T-helper 1 cell (primary cell): ENCODE measurements at regions not wholly inside any gene's neighbourhood (a gene's known extent, or its start where the extent isn't known, plus 50 kb on each side); places are given as distances from the start of the nearest gene placed in this dataset.

Experiments
- DNase-seq, 5 donors: peaks; one replicate each; pipeline ENCODE4 v3.0.0-alpha.2; 2012 to 2020

GRCh38 chr1:217029281-217030157, 306.3 kb upstream of the ESRRG start:
- no peak for DNase-seq

- no peak for DNase-seq
These were observed 304.3 kb upstream of the ESRRG start for GRCh38 chr1:217027403-217028080.

DNA sequence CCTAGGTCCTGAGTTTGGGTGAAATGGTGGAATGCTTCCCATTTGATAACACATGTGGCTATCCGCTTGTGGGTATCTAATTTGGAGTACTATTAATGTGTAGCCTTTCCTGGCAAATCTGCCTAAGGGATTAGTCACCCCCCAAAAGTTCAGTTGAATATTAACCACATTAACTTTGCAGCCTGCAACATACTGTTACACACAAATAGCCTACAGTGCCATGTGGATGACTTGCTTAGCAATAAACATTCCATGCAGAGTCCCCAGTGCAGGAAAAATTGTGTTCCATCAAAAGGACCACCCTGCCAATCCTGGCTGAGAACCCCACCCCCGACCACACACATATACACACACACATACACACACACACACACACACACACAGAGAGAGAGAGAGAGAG, 303.3 kb upstream of the ESRRG start:
- DNase-seq: no peak

- no peak for DNase-seq
These were observed 302.2 kb upstream of the ESRRG start for GRCh38 chr1:217025381-217025780.

GRCh38 chr1:217024911-217025310, 301.7 kb upstream of the ESRRG start:
- DNase-seq: no peak

- DNase-seq: no peak
These were observed 298.7 kb upstream of the ESRRG start for GRCh38 chr1:217021956-217022355.

GRCh38 chr1:217021400-217021799, 298.2 kb upstream of the ESRRG start:
- DNase-seq: no peak

DNA sequence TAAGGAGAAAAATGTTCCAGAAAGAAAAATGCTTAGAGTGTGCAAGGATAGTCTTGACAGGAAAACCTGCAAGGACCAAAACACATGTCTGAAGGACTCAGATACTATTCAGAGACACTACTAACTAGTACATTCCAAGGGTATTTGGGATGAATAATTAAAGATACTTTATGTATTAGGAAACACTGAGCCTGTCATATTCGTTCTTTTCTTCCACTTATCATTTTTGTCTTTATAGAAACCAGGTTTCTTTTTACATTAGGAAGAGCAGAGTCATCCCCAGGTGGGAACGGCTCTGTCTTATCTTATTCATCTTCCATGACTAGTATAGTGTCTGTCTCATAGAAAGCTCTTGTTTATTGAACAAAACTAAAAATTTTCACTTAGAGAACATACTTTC, 296.2 kb upstream of the ESRRG start:
- no peak for DNase-seq

- DNase-seq: no peak
These were observed 295.4 kb upstream of the ESRRG start for GRCh38 chr1:217018648-217019047.

DNA sequence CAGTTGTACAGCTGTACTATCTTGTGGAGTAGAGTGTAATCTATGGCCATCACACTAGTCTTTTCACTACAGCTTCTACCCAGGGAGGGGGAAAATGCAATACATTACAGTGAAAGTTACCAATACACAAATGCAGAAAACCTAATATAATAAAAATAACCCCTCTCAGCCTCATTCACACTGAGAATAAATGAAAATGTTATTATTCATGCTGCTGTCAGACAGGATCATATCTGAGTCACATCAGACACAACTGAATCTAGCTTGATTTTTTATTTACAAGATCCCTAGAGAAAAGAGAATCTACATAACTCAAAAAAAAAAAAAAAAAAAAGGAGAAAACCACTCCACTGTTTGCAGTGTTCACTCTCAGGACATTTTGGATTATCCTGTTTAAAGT, 293.9 kb upstream of the ESRRG start:
- no peak for DNase-seq

DNA sequence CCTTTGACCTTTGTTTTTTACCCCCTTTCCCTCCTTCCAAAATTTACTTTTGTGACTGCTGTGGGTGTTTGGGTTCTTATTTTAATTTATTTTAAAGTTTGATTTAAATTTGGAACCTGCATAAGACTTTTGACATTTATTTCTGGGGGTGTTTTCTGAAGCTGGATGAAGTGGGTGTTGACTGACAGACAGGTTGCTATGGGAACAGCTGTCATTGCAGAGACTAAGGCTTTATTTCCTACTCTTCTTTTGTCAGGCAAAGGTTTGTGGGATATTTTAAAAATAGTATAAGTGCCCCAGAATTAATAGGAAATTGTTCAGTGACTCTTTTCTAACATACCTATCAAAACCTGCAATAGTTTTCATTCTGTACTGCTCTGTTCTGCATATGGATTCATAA, 290.8 kb upstream of the ESRRG start:
- no peak for DNase-seq

GRCh38 chr1:217012659-217013058, 289.4 kb upstream of the ESRRG start:
- DNase-seq: no peak

- DNase-seq: no peak
These were observed 287.9 kb upstream of the ESRRG start for GRCh38 chr1:217011097-217011496.

GRCh38 chr1:217010253-217010652, 287.0 kb upstream of the ESRRG start:
- no peak for DNase-seq

GRCh38 chr1:217009376-217009775, 286.1 kb upstream of the ESRRG start:
- no peak for DNase-seq

- DNase-seq: no peak
These were observed 281.7 kb upstream of the ESRRG start for GRCh38 chr1:217004776-217005436.

- DNase-seq: no peak
These were observed 280.1 kb upstream of the ESRRG start for GRCh38 chr1:217003355-217003754.

DNA sequence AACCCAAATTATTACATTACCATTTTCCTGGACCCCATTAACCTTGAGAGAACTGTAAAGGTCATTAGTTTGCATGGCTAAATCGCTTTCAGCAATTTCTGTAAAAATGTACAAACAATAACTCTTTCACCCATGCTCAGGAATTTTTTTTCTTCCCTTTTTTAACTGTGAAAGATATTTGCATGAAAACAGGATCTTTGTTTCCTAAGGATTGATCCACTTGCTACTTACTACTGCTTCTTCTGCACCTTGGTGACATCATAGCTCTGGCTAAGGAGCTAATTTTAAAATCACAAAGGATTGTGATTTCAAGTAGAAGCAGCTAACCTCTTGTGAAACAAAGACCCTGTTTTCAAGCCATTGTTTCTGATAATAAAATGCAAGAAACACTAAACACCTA, 274.6 kb upstream of the ESRRG start:
- DNase-seq: no peak

DNA sequence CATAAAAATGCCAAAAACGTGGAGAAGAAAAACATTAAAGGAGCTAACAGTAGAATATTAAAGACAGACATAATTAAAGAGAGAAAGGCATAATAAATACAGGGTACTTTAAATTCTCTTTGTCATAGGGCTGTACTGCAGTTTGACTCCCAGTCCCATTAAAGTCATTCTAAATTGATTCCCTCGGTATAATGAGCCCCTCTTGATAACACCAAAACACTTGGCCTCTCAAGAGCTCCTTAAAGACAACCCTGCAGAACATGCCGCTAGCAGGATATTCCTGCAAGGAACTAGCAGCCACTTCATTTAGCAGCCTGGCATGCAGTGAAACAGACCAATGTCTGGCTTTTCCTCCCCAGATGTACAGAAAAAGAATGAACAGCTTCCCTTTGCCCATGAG, 273.8 kb upstream of the ESRRG start:
- no peak for DNase-seq

GRCh38 chr1:216984536-216984935, 261.3 kb upstream of the ESRRG start:
- DNase-seq: no peak

DNA sequence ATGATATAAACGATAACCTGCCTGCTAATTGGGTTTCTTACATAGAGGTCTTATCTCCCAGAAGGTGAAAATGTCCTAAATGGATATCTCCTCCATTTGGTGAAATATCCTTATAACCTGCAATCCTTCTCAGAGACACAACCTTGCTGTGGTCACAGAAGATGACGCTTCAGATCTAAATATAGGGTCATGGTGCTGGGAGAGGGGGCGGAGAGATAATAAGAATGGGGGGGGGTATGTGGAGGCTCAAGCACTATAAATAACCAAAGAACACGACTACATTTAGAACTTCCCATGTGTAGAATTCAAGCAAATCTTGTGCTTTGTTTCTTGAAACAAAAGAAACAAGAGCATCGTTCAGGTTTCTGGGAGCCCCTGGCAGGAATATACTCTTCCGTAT, 260.6 kb upstream of the ESRRG start:
- DNase-seq: no peak

GRCh38 chr1:216961516-216961915, 238.3 kb upstream of the ESRRG start:
- no peak for DNase-seq

DNA sequence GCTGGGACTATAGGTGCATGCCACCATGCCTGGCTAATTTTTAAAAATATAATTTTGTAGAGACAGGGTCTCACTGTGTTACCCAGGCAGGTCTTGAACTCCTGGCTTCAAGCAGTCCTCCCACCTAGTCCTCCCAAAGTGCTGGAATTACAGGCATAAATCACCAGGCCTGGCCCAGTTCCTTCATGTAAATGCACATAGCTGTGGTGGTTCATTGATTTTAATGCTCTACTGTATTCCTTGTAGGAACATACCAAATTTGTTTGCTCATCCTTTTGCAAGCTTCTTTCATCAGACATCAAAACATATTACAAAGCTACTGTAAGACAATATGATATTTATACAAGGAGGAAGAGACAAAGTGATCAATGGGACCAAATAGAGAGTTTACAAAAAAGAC, 237.5 kb upstream of the ESRRG start:
- no peak for DNase-seq

- no peak for DNase-seq
These were observed 235.3 kb upstream of the ESRRG start for GRCh38 chr1:216958569-216958968.
